ENCODE measurements at regions not wholly inside any gene's neighbourhood (a gene's known extent, or its start where the extent isn't known, plus 50 kb on each side); places are given as distances from the start of the nearest gene placed in this dataset.

GRCh38 chr1:56079391-56079790 lies 500.0 kb downstream of the PLPP3 start:
- DNase-seq (ENCODE audit: low spot score in 2 of 2) = no peak
- Histone ChIP-seq H3K27ac (no peak overlapping the region), H3K9me3 (peaks cover 0 to 4% (median 0%) of the 10 kb centered on the region in 4 donors), H3K27me3 (no peaks in the 10 kb centered on the region), H3K4me1 (peaks cover 0 to 8% (median 0%) of the 10 kb centered on the region in 4 donors), H3K4me3 (no peak overlapping the region), H3K36me3 (no peaks in the 10 kb centered on the region)
- WGBS, 2 donors = 79 to 90% methylated on average over 2 of the region's 2 CpGs
- TF ChIP-seq POLR2A (IDR thresholded peaks at IDR 0.05) (no peak), CTCF (IDR thresholded peaks at IDR 0.05) (no peak), EP300 (IDR thresholded peaks at IDR 0.05) (no peak)

GRCh38 chr1:56077206-56077605 lies 502.2 kb downstream of the PLPP3 start:
- Histone ChIP-seq H3K4me3 (no peak overlapping the region), H3K36me3 (no peaks in the 10 kb centered on the region), H3K4me1 (peaks cover 0 to 28% (median 0%) of the 10 kb centered on the region in 4 donors), H3K27me3 (no peaks in the 10 kb centered on the region), H3K9me3 (peaks cover 0 to 4% (median 0%) of the 10 kb centered on the region in 4 donors), H3K27ac (no peak overlapping the region)
- TF ChIP-seq EP300 (IDR thresholded peaks at IDR 0.05) (peak in 1 of 2 donors; percentile 55), CTCF (IDR thresholded peaks at IDR 0.05) (no peak), POLR2A (IDR thresholded peaks at IDR 0.05) (no peak)
- DNase-seq (ENCODE audit: low spot score in 2 of 2) = no peak
- WGBS, 2 donors = 67 to 69% methylated on average over 2 of the region's 2 CpGs

GRCh38 chr1:56074007-56074651 lies 505.2 kb downstream of the PLPP3 start:
- Histone ChIP-seq H3K36me3 (no peaks in the 10 kb centered on the region), H3K9me3 (peaks cover 0 to 4% (median 0%) of the 10 kb centered on the region in 4 donors), H3K4me3 (no peak overlapping the region), H3K27ac (peak overlapping the region; percentile 41 to 80 (median 66)), H3K27me3 (no peaks in the 10 kb centered on the region), H3K4me1 (peaks cover 0 to 27% (median 0%) of the 10 kb centered on the region in 4 donors)
- 30 to 32% methylated on average over 6 of the region's 6 CpGs for WGBS, 2 donors
- peak; percentile 83 to 94 for DNase-seq (ENCODE audit: low spot score in 2 of 2)
- TF ChIP-seq CTCF (IDR thresholded peaks at IDR 0.05) (no peak), POLR2A (IDR thresholded peaks at IDR 0.05) (no peak), EP300 (IDR thresholded peaks at IDR 0.05) (peak in 1 of 2 donors; percentile 93)

GRCh38 chr1:56073614-56074006 lies 505.8 kb downstream of the PLPP3 start:
- 53 to 66% methylated on average over 2 of the region's 2 CpGs for WGBS, 2 donors
- Histone ChIP-seq H3K4me1 (peaks cover 0 to 27% (median 0%) of the 10 kb centered on the region in 4 donors), H3K9me3 (peaks cover 0 to 4% (median 0%) of the 10 kb centered on the region in 4 donors), H3K4me3 (no peak overlapping the region), H3K36me3 (no peaks in the 10 kb centered on the region), H3K27me3 (no peaks in the 10 kb centered on the region), H3K27ac (peak overlapping the region; percentile 41 to 80 (median 66))
- TF ChIP-seq POLR2A (IDR thresholded peaks at IDR 0.05) = no peak
- no peak for TF ChIP-seq EP300 (IDR thresholded peaks at IDR 0.05)
- TF ChIP-seq CTCF (IDR thresholded peaks at IDR 0.05) = no peak
- no peak for DNase-seq (ENCODE audit: low spot score in 2 of 2)

GRCh38 chr1:56073206-56073605 lies 506.2 kb downstream of the PLPP3 start:
- Histone ChIP-seq H3K4me3 (no peak overlapping the region), H3K4me1 (peaks cover 0 to 30% (median 0%) of the 10 kb centered on the region in 4 donors), H3K27ac (peak overlapping the region in 3 of 4 donors; percentile 41 to 80 (median 72)), H3K36me3 (no peaks in the 10 kb centered on the region), H3K9me3 (peaks cover 0 to 4% (median 0%) of the 10 kb centered on the region in 4 donors), H3K27me3 (no peaks in the 10 kb centered on the region)
- TF ChIP-seq POLR2A (IDR thresholded peaks at IDR 0.05) (no peak), EP300 (IDR thresholded peaks at IDR 0.05) (no peak), CTCF (IDR thresholded peaks at IDR 0.05) (no peak)
- 55 to 58% methylated on average over 1 of the region's 1 CpG for WGBS, 2 donors
- no peak for DNase-seq (ENCODE audit: low spot score in 2 of 2)

Data from tibial nerve (tissue), 4 donors.